ENCODE measurements at regions not wholly inside any gene's neighbourhood (a gene's known extent, or its start where the extent isn't known, plus 50 kb on each side); places are given as distances from the start of the nearest gene placed in this dataset.

- no TSS peak for BruUV-seq (replicated peaks)
- intact Hi-C loops (cut with micrococcal nuclease) = no loop called here
These were observed 1960.5 kb upstream of the PIK3C3 start for GRCh38 chr18:39994498-39994897.

More at GRCh38 chr18:39994498-39994897, 1960.5 kb upstream of the PIK3C3 start:
- Histone ChIP-seq H3K79me2 (ENCODE audit: control insufficient read depth, insufficient read depth, low read length) (no peaks in the 10 kb centered on the region), H3K4me3 (replicated peaks in 1 of 3; ENCODE audit: insufficient read depth in 1 of 3, low read depth in 1 of 3, low read length in 3 of 3) (no peak overlapping the region), H3K9me1 (replicated peaks; ENCODE audit: control insufficient read depth, extremely low read depth, insufficient read depth, low read length) (no peaks in the 10 kb centered on the region), H3K4me2 (ENCODE audit: insufficient read depth, low read length) (no peak overlapping the region), H3K9ac (replicated peaks; ENCODE audit: extremely low read depth, insufficient read depth, low read length) (no peak overlapping the region), H3K27me3 (ENCODE audit: control insufficient read depth in 2 of 2, insufficient read depth in 2 of 2, low read length in 2 of 2) (no peaks in the 10 kb centered on the region), H3K36me3 (ENCODE audit: control insufficient read depth in 2 of 2, extremely low read depth in 1 of 2, insufficient read depth in 2 of 2, low read length in 2 of 2) (no peaks in the 10 kb centered on the region), H2AFZ (ENCODE audit: low read depth, low read length) (no peak overlapping the region), H4K20me1 (replicated peaks; ENCODE audit: control insufficient read depth, extremely low read depth, insufficient read depth, low read length) (no peaks in the 10 kb centered on the region), H3K4me1 (ENCODE audit: control insufficient read depth, extremely low read depth, insufficient read depth, low read length) (no peaks in the 10 kb centered on the region), H3K9me3 (replicated peaks; ENCODE audit: control insufficient read depth, insufficient read depth, low read length) (no peaks in the 10 kb centered on the region), H3K27ac (ENCODE audit: insufficient read depth, low read depth, low read length) (no peak overlapping the region)
- ChIA-PET CTCF (no interaction called here), POLR2A (no interaction called here)
- DNase-seq (ENCODE audit: low read depth, low spot score) (no peak), FAIRE-seq (no peak)
- dilution Hi-C loops (cut with MboI; ENCODE audit: extremely low pct_ligation_motif_present, low sequenced_read_pairs) = no loop called here
- TF ChIP-seq CTCF (IDR thresholded peaks at IDR 0.05; ENCODE audit: extremely low read depth in 1 of 2, insufficient read depth in 1 of 2, low read depth in 1 of 2, low read length in 2 of 2) (no peak), FOS (IDR thresholded peaks at IDR 0.05; ENCODE audit: borderline replicate concordance, insufficient read depth, low read length) (no peak), POLR2AphosphoS5 (IDR thresholded peaks at IDR 0.05; ENCODE audit: insufficient read depth, low read depth, low read length) (no peak), POLR2A (IDR thresholded peaks at IDR 0.05; ENCODE audit: low read depth, low read length) (no peak)

Data from endothelial cell of umbilical vein (primary cell).